Cardiac muscle cell (in vitro differentiated cells and primary cell): ENCODE measurements at regions not wholly inside any gene's neighbourhood (a gene's known extent, or its start where the extent isn't known, plus 50 kb on each side); places are given as distances from the start of the nearest gene placed in this dataset.

Experiments
- DNase-seq, 2 donors: peaks; one replicate each; pipeline versions ENCODE4 v3.0.0 to v3.0.0-alpha.2; 2010 to 2017; ENCODE audit warnings: low read depth in 1 of 2, low spot score in 1 of 2
- H3K27ac ChIP-seq: fragments of 200-600 bp; sonication (generic); 2 replicates; pipeline ENCODE4 v1.5.1; 2016
- H3K27me3 ChIP-seq: fragments of 200-600 bp; sonication (generic); 2 replicates; pipeline ENCODE4 v1.6.0; 2016; ENCODE audit warnings: control low read depth
- H3K36me3 ChIP-seq: fragments of 200-600 bp; sonication (generic); 2 replicates; pipeline ENCODE4 v1.5.1; 2016; ENCODE audit warnings: control low read depth
- H3K4me1 ChIP-seq: fragments of 200-600 bp; sonication (generic); 2 replicates; pipeline ENCODE4 v1.8.1; 2017; ENCODE audit warnings: low read depth, mild to moderate bottlenecking, mixed run types
- H3K4me3 ChIP-seq: fragments of 200-600 bp; sonication (generic); 2 replicates; pipeline ENCODE4 v1.5.1; 2016; ENCODE audit warnings: mild to moderate bottlenecking
- H3K9me3 ChIP-seq: fragments of 200-600 bp; sonication (generic); 2 replicates; pipeline ENCODE4 v1.5.1; 2017; ENCODE audit warnings: low read depth, mild to moderate bottlenecking, control low read depth
- CTCF ChIP-seq: IDR thresholded peaks from 2 replicates; pipeline ENCODE4 v1.5.1; 2012; ENCODE audit warnings: low read depth, mild to moderate bottlenecking, low read length

- Histone ChIP-seq H3K9me3 (no peaks in the 10 kb centered on the region), H3K4me3 (no peak overlapping the region), H3K27me3 (peaks cover 55% of the 10 kb centered on the region), H3K27ac (no peak overlapping the region), H3K36me3 (no peaks in the 10 kb centered on the region), H3K4me1 (peaks cover 17% of the 10 kb centered on the region)
- TF ChIP-seq CTCF, result no peak
- DNase-seq, result peak in 1 of 2 donors; percentile 61
Observed at GRCh38 chr15:62464705-62465104, 299.6 kb upstream of the C2CD4B start.

- DNase-seq, result no peak
- no peak overlapping the region for H3K4me3 ChIP-seq
Observed at GRCh38 chr15:62465173-62465572, 300.1 kb upstream of the C2CD4B start.

GRCh38 chr15:62469478-62469873 is 304.4 kb upstream of the C2CD4B start:
- no peaks in the 10 kb centered on the region for H3K9me3 ChIP-seq
- no peak overlapping the region for H3K27ac ChIP-seq
- no peak for TF ChIP-seq CTCF
- peak in 1 of 2 donors; percentile 38 for DNase-seq
- H3K36me3 ChIP-seq, result no peaks in the 10 kb centered on the region
- no peak overlapping the region for H3K4me3 ChIP-seq
- H3K27me3 ChIP-seq, result peaks cover 53% of the 10 kb centered on the region
- peaks cover 20% of the 10 kb centered on the region for H3K4me1 ChIP-seq

More at GRCh38 chr15:62465173-62465572, 300.1 kb upstream of the C2CD4B start:
- Histone ChIP-seq H3K27ac (no peak overlapping the region), H3K36me3 (no peaks in the 10 kb centered on the region), H3K27me3 (peaks cover 58% of the 10 kb centered on the region), H3K4me1 (peaks cover 17% of the 10 kb centered on the region), H3K9me3 (no peaks in the 10 kb centered on the region)
- TF ChIP-seq CTCF, result no peak

- DNase-seq, result peak in 1 of 2 donors; percentile 68
- no peak overlapping the region for H3K27ac ChIP-seq
- no peak overlapping the region for H3K4me3 ChIP-seq
- H3K27me3 ChIP-seq, result peaks cover 47% of the 10 kb centered on the region
- peaks cover 14% of the 10 kb centered on the region for H3K4me1 ChIP-seq
- no peaks in the 10 kb centered on the region for H3K36me3 ChIP-seq
- TF ChIP-seq CTCF, result no peak
- no peaks in the 10 kb centered on the region for H3K9me3 ChIP-seq
Observed at GRCh38 chr15:62469874-62470688, 305.0 kb upstream of the C2CD4B start.

- peak overlapping the region; percentile 65 for H3K27ac ChIP-seq
- peaks cover 39% of the 10 kb centered on the region for H3K27me3 ChIP-seq
- no peaks in the 10 kb centered on the region for H3K9me3 ChIP-seq
- no peaks in the 10 kb centered on the region for H3K36me3 ChIP-seq
- DNase-seq, result peak in 1 of 2 donors; percentile 71
- no peak for TF ChIP-seq CTCF
- peaks cover 11% of the 10 kb centered on the region for H3K4me1 ChIP-seq
- no peak overlapping the region for H3K4me3 ChIP-seq
Observed at GRCh38 chr15:62472616-62473299, 307.7 kb upstream of the C2CD4B start.
